Keratinocyte (primary cell): ENCODE measurements at regions not wholly inside any gene's neighbourhood (a gene's known extent, or its start where the extent isn't known, plus 50 kb on each side); places are given as distances from the start of the nearest gene placed in this dataset.
"Not testable (repeated sequence)": the region's sequence is repeated elsewhere in the genome, so short reads cannot be mapped to it uniquely, and the experiment has no call there.

Experiments used
- CTCF ChIP-seq, 3 experiments: IDR thresholded peaks in 1 of 3; conservative IDR thresholded peaks in 1 of 3; optimal IDR thresholded peaks in 1 of 3; 2 replicates in 2 of 3; 3 replicates in 1 of 3; pipeline versions ENCODE3 to v1.5.1; 2011; ENCODE audit warnings: low read length in 3 of 3, mild to moderate bottlenecking in 3 of 3, moderate library complexity in 2 of 3, control low read depth in 1 of 3, inconsistent platforms in 1 of 3; ENCODE audit not compliant: insufficient read depth in 2 of 3; ENCODE audit errors: extremely low read depth in 1 of 3
- EZH2 ChIP-seq: IDR thresholded peaks from one replicate; pipeline ENCODE4 v1.6.1; 2012; ENCODE audit warnings: inconsistent platforms, mild to moderate bottlenecking, low read length, moderate library complexity

DNA sequence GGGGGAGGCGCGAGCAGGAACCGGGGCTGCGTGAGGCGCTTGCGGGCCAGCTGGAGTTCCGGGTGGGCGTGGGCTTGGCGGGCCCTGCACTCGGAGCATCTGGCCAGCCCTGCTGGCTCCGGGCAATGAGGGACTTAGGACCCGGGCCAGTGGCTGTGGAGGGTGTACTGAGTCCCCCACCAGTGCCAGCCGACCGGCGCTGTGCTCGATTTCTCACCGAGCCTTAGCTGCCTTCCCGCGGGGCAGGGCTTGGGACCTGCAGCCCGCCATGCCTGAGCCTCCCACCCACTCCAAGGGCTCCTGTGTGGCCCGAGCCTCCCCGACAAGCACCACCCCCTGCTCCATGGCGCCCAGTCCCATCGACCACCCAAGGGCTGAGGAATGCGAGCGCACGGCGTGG is 67.3 kb upstream of the SLC25A43 start:
- not testable (repeated sequence) for TF ChIP-seq CTCF (optimal IDR thresholded peaks at IDR 0.05 in 1 of 3, IDR thresholded peaks at IDR 0.05 in 1 of 3, conservative IDR thresholded peaks at IDR 0.05 in 1 of 3; ENCODE audit: extremely low read depth in 1 of 3, insufficient read depth in 2 of 3, low read length in 3 of 3); EZH2
